H9 (cell line): ENCODE measurements at regions not wholly inside any gene's neighbourhood (a gene's known extent, or its start where the extent isn't known, plus 50 kb on each side); places are given as distances from the start of the nearest gene placed in this dataset.

ENCODE experiments used
- DNase-seq: peaks from one replicate; pipeline ENCODE4 v3.0.0-alpha.2; 2017
- H2AFZ ChIP-seq: one replicate; pipeline ENCODE4 v1.6.1; 2013; ENCODE audit warnings: mild to moderate bottlenecking, low read length, control low read depth, moderate library complexity
- H2AK5ac ChIP-seq: 2 replicates; pipeline ENCODE4 v1.6.1; 2013; ENCODE audit warnings: low read length, control low read depth, mixed read lengths; ENCODE audit not compliant: insufficient read length
- H2BK120ac ChIP-seq: one replicate; pipeline ENCODE4 v1.6.1; 2013; ENCODE audit warnings: low read depth, mild to moderate bottlenecking, low read length, control low read depth, inconsistent platforms; ENCODE audit not compliant: poor library complexity, severe bottlenecking
- H2BK12ac ChIP-seq: 2 replicates; pipeline ENCODE4 v1.6.1; 2013; ENCODE audit warnings: low read length, control low read depth, mixed read lengths, low read depth; ENCODE audit not compliant: insufficient read length
- H2BK15ac ChIP-seq: 2 replicates; pipeline ENCODE4 v1.6.1; 2013; ENCODE audit warnings: low read depth, low read length, control low read depth
- H2BK20ac ChIP-seq: one replicate; pipeline ENCODE4 v1.6.1; 2013; ENCODE audit warnings: low read depth, mild to moderate bottlenecking, low read length, control low read depth, inconsistent platforms; ENCODE audit not compliant: poor library complexity, severe bottlenecking
- H2BK5ac ChIP-seq: 2 replicates; pipeline ENCODE4 v1.6.1; 2013; ENCODE audit warnings: low read length, control low read depth, mixed read lengths; ENCODE audit not compliant: insufficient read length
- H3K14ac ChIP-seq: 2 replicates; pipeline ENCODE4 v1.6.1; 2013; ENCODE audit warnings: low read length, control low read depth; ENCODE audit not compliant: insufficient read depth
- H3K18ac ChIP-seq: 2 replicates; pipeline ENCODE4 v1.6.1; 2013; ENCODE audit warnings: low read depth, mild to moderate bottlenecking, mixed read lengths, low read length, control low read depth; ENCODE audit not compliant: insufficient read length
- H3K23ac ChIP-seq: 2 replicates; pipeline ENCODE4 v1.6.1; 2013; ENCODE audit warnings: low read length, control low read depth, mixed read lengths, low read depth; ENCODE audit not compliant: insufficient read length
- H3K23me2 ChIP-seq: 2 replicates; pipeline ENCODE4 v1.6.1; 2013; ENCODE audit warnings: low read depth, mild to moderate bottlenecking, mixed read lengths, low read length, control low read depth; ENCODE audit not compliant: insufficient read length, poor library complexity, severe bottlenecking
- H3K27ac ChIP-seq: 2 replicates; pipeline ENCODE4 v1.5.1; 2013; ENCODE audit warnings: low read length, control low read depth, mixed read lengths, low read depth; ENCODE audit not compliant: insufficient read length
- H3K27me3 ChIP-seq: 2 replicates; pipeline ENCODE4 v1.6.1; 2013; ENCODE audit warnings: low read length, control low read depth, inconsistent platforms; ENCODE audit not compliant: insufficient read depth
- H3K4ac ChIP-seq: 2 replicates; pipeline ENCODE4 v1.6.1; 2013; ENCODE audit warnings: low read depth, mild to moderate bottlenecking, control low read depth, inconsistent platforms, low read length, moderate library complexity
- H3K4me1 ChIP-seq: 2 replicates; pipeline ENCODE4 v1.6.1; 2013; ENCODE audit warnings: low read length, control low read depth, inconsistent platforms; ENCODE audit not compliant: insufficient read depth
- H3K4me2 ChIP-seq: 2 replicates; pipeline ENCODE4 v1.6.1; 2013; ENCODE audit warnings: low read length, control low read depth, mixed read lengths; ENCODE audit not compliant: insufficient read length, insufficient read depth
- H3K56ac ChIP-seq: 2 replicates; pipeline ENCODE4 v1.6.1; 2013; ENCODE audit warnings: low read depth, mild to moderate bottlenecking, mixed read lengths, low read length, control low read depth; ENCODE audit not compliant: insufficient read length
- H3K79me1 ChIP-seq: 2 replicates; pipeline ENCODE4 v1.6.1; 2013; ENCODE audit warnings: low read depth, mild to moderate bottlenecking, moderate library complexity, low read length, control low read depth, inconsistent platforms; ENCODE audit not compliant: insufficient read depth, poor library complexity, severe bottlenecking
- H3K79me2 ChIP-seq: 2 replicates; pipeline ENCODE4 v1.6.1; 2013; ENCODE audit warnings: low read length, control low read depth, inconsistent platforms; ENCODE audit not compliant: insufficient read depth
- H3K9ac ChIP-seq: 2 replicates; pipeline ENCODE4 v1.6.1; 2013; ENCODE audit warnings: low read length, control low read depth, mixed read lengths; ENCODE audit not compliant: insufficient read length; ENCODE audit errors: extremely low read depth
- H3K9me3 ChIP-seq: one replicate; pipeline ENCODE4 v1.6.1; 2013; ENCODE audit warnings: low read depth, low read length, inconsistent platforms; ENCODE audit not compliant: control insufficient read depth
- H3T11ph ChIP-seq: one replicate; pipeline ENCODE4 v1.6.1; 2013; ENCODE audit warnings: mild to moderate bottlenecking, low read length, control low read depth, inconsistent platforms
- H4K20me1 ChIP-seq: one replicate; pipeline ENCODE4 v1.6.1; 2013; ENCODE audit not compliant: control insufficient read depth, insufficient read length, insufficient read depth
- H4K5ac ChIP-seq: 2 replicates; pipeline ENCODE4 v1.6.1; 2013; ENCODE audit warnings: low read depth, mild to moderate bottlenecking, mixed read lengths, low read length, control low read depth; ENCODE audit not compliant: insufficient read length
- H4K8ac ChIP-seq: replicated peaks from 2 replicates; pipeline ENCODE4 v1.6.1; 2013; ENCODE audit warnings: low read length, control low read depth, mixed read lengths, low read depth; ENCODE audit not compliant: insufficient read length
- H4K91ac ChIP-seq: 2 replicates; pipeline ENCODE4 v1.6.1; 2013; ENCODE audit warnings: low read depth, mild to moderate bottlenecking, moderate library complexity, mixed read lengths, low read length, control low read depth; ENCODE audit not compliant: insufficient read length
- H3K27ac Mint-ChIP-seq, 3 experiments: 2 replicates in 2 of 3; 3 replicates in 1 of 3; pipeline ENCODE4 v1.8.0; 2020 to 2021; ENCODE audit warnings: mixed read lengths in 3 of 3, mild to moderate bottlenecking in 1 of 3, moderate library complexity in 1 of 3
- H3K27me3 Mint-ChIP-seq: 2 replicates; pipeline ENCODE4 v1.8.0; 2021; ENCODE audit warnings: low read depth, mild to moderate bottlenecking, moderate library complexity, mixed read lengths
- H3K36me3 Mint-ChIP-seq, 3 experiments: 2 replicates in 2 of 3; 3 replicates in 1 of 3; pipeline ENCODE4 v1.8.0; 2020 to 2021; ENCODE audit warnings: low read depth in 3 of 3, mixed read lengths in 3 of 3; ENCODE audit not compliant: insufficient read depth in 1 of 3
- H3K4me1 Mint-ChIP-seq, 2 experiments: 2 replicates each; pipeline ENCODE4 v1.8.0; 2020; ENCODE audit warnings: mixed read lengths in 2 of 2
- H3K4me3 Mint-ChIP-seq, 2 experiments: 2 replicates in 1 of 2; 3 replicates in 1 of 2; pipeline ENCODE4 v1.8.0; 2020 to 2021; ENCODE audit warnings: mild to moderate bottlenecking in 2 of 2, mixed read lengths in 2 of 2, moderate library complexity in 1 of 2
- H3K9me3 Mint-ChIP-seq, 2 experiments: 2 replicates in 1 of 2; 3 replicates in 1 of 2; pipeline ENCODE4 v1.8.0; 2020; ENCODE audit warnings: mild to moderate bottlenecking in 2 of 2, mixed read lengths in 2 of 2, moderate library complexity in 1 of 2
- CTCF ChIP-seq: fragments of 200-600 bp; sonication (generic); conservative IDR thresholded peaks from 3 replicates; pipeline ENCODE4 v1.8.0; 2021; ENCODE audit warnings: antibody characterized with exemption, mild to moderate bottlenecking
- WGBS: extraction: QIAGEN DNeasy Blood & Tissue Kit; methylation state at CpG from one replicate; pipeline ENCODE4 v1.1.7; 2013; ENCODE audit warnings: missing lambda C conversion rate, low lambda C conversion rate, mixed read lengths; ENCODE audit not compliant: insufficient read length; ENCODE audit errors: extremely low coverage; 5-methylcytosine and 5-hydroxymethylcytosine counted together

GRCh38 chr14:46018846-46019420, 632.6 kb downstream of the RPL10L start:
- H2BK15ac ChIP-seq = no peak overlapping the region
- H3K56ac ChIP-seq = no peak overlapping the region
- H4K20me1 ChIP-seq = no peaks in the 10 kb centered on the region
- H3K23ac ChIP-seq = no peak overlapping the region
- no peak overlapping the region for H4K91ac ChIP-seq
- no peak overlapping the region for H3K9ac ChIP-seq
- H3K79me2 ChIP-seq = no peaks in the 10 kb centered on the region
- H3K27ac Mint-ChIP-seq = no peak overlapping the region
- no peak overlapping the region for H2BK12ac ChIP-seq
- no peak overlapping the region for H2BK5ac ChIP-seq
- H3K18ac ChIP-seq = no peak overlapping the region
- H3K27me3 Mint-ChIP-seq = no peaks in the 10 kb centered on the region
- no peak overlapping the region for H3K4ac ChIP-seq
- H2AK5ac ChIP-seq = no peak overlapping the region
- no peaks in the 10 kb centered on the region for H3K4me1 ChIP-seq
- no CpG with 5 or more reads among the region's 1 CpG for WGBS
- H3K27me3 ChIP-seq = no peaks in the 10 kb centered on the region
- no peaks in the 10 kb centered on the region for H3K9me3 ChIP-seq
- H2BK20ac ChIP-seq = no peak overlapping the region
- H3K27ac ChIP-seq = no peak overlapping the region
- H3K14ac ChIP-seq = no peak overlapping the region
- no peak overlapping the region for H4K5ac ChIP-seq
- no peak overlapping the region for H3K4me3 Mint-ChIP-seq
- peaks cover 17 to 28% of the 10 kb centered on the region in 2 experiments for H3K4me1 Mint-ChIP-seq
- H4K8ac ChIP-seq = no peak overlapping the region
- no peak overlapping the region for H3T11ph ChIP-seq
- peaks cover 18 to 24% (median 22%) of the 10 kb centered on the region in 3 experiments for H3K36me3 Mint-ChIP-seq
- peaks cover 8 to 24% of the 10 kb centered on the region in 2 experiments; a peak in 4 of 5 replicates for H3K9me3 Mint-ChIP-seq
- no peak overlapping the region for H2AFZ ChIP-seq
- DNase-seq = no peak
- TF ChIP-seq CTCF = no peak
- H3K4me2 ChIP-seq = no peak overlapping the region
- H2BK120ac ChIP-seq = no peak overlapping the region
- H3K23me2 ChIP-seq = no peaks in the 10 kb centered on the region
- H3K79me1 ChIP-seq = no peaks in the 10 kb centered on the region
